K562 (cell line): ENCODE measurements at regions not wholly inside any gene's neighbourhood (a gene's known extent, or its start where the extent isn't known, plus 50 kb on each side); places are given as distances from the start of the nearest gene placed in this dataset.

Experiments
- ATAC-seq: fragments of 200-7000 bp; cut with Tn5 transposase; 3 replicates; pipeline ENCODE4 v1.9.1; 2020; ENCODE audit warnings: moderate library complexity
- BruUV-seq: library from RNA; stranded (reverse); fragments of 400-500 nt; replicated peaks from 2 replicates; lab custom pipeline; 2021; lab: Mats Ljungman, UMichigan
- CTCF ChIA-PET: fragments of 300-600 bp; formaldehyde crosslinking; extraction: SDS; loops from one replicate; lab custom pipeline; 2021; ENCODE audit warnings: low intra/inter-chr PET ratio; lab: Yijun Ruan, JAX
- POLR2A ChIA-PET: fragments of 300-600, 350-650 bp; sonication (Branson Sonifier 250); formaldehyde crosslinking; extraction: SDS; loops from one replicate; lab custom pipeline; 2021; ENCODE audit warnings: antibody characterized with exemption, inconsistent platforms; lab: Yijun Ruan, JAX
- DNase-seq, 4 experiments: peaks; one replicate each; pipeline versions ENCODE4 v3.0.0 to v3.0.0-alpha.2; 2011 to 2018; ENCODE audit warnings: low spot score in 3 of 4, mixed read lengths in 3 of 4; ENCODE audit errors: extremely low read depth in 1 of 4
- FAIRE-seq: peaks from 2 replicates; lab custom pipeline; 2011; peaks lifted over from hg19 to GRCh38; lab: Jason Lieb, UNC
- H2AFZ ChIP-seq: 2 replicates; pipeline ENCODE4 v1.6.0; 2011; ENCODE audit warnings: low read depth, low read length, control low read depth, inconsistent platforms
- H3K27ac ChIP-seq: fragments of 200-600 bp; 3 replicates; pipeline ENCODE4 v1.8.0; 2011; ENCODE audit warnings: low read depth, mild to moderate bottlenecking, control low read depth, inconsistent platforms, low read length, moderate library complexity, mixed read lengths; ENCODE audit errors: extremely low read depth
- H3K27me3 ChIP-seq, 2 experiments: fragments of 300-600 bp in 1 of 2; 2 replicates in 1 of 2; 3 replicates in 1 of 2; pipeline versions ENCODE4 v1.6.0 to v1.8.0; 2011; ENCODE audit warnings: inconsistent platforms in 2 of 2, low read length in 2 of 2, mild to moderate bottlenecking in 1 of 2, mixed read lengths in 1 of 2, moderate library complexity in 1 of 2; ENCODE audit not compliant: control insufficient read depth in 2 of 2, insufficient read depth in 2 of 2
- H3K36me3 ChIP-seq: fragments of 300-600 bp; 3 replicates; pipeline ENCODE4 v1.8.0; 2011; ENCODE audit warnings: mild to moderate bottlenecking, low read length, inconsistent platforms; ENCODE audit not compliant: control insufficient read depth, insufficient read depth
- H3K4me1 ChIP-seq, 2 experiments: fragments of 200-600 bp in 1 of 2; replicated peaks in 1 of 2; 2 replicates in 1 of 2; 3 replicates in 1 of 2; pipeline versions ENCODE4 v1.5.1 to v1.8.0; 2011; ENCODE audit warnings: inconsistent platforms in 2 of 2, low read length in 2 of 2, mild to moderate bottlenecking in 1 of 2, mixed read lengths in 1 of 2, moderate library complexity in 1 of 2; ENCODE audit not compliant: control insufficient read depth in 2 of 2, insufficient read depth in 2 of 2
- H3K4me2 ChIP-seq: 2 replicates; pipeline ENCODE4 v1.6.1; 2011; ENCODE audit warnings: low read length, control low read depth, inconsistent platforms, mixed read lengths; ENCODE audit not compliant: insufficient read depth
- H3K4me3 ChIP-seq: fragments of 200-600 bp; sonication (generic), shearing (Covaris generic); 2 replicates; pipeline ENCODE4 v1.5.1; 2016; ENCODE audit warnings: control low read depth, inconsistent platforms
- H3K79me2 ChIP-seq: fragments of 200-600 bp; 3 replicates; pipeline ENCODE4 v1.8.0; 2011; ENCODE audit warnings: low read length, inconsistent platforms; ENCODE audit not compliant: control insufficient read depth, insufficient read depth
- H3K9ac ChIP-seq, 2 experiments: 2 replicates each; pipeline versions ENCODE4 v1.6.0 to v1.6.1; 2011; ENCODE audit warnings: low read depth in 2 of 2, low read length in 2 of 2, control low read depth in 1 of 2, inconsistent platforms in 1 of 2, mild to moderate bottlenecking in 1 of 2, mixed read lengths in 1 of 2; ENCODE audit not compliant: insufficient read depth in 1 of 2
- H3K9me1 ChIP-seq: one replicate; pipeline ENCODE4 v1.6.0; 2011; ENCODE audit warnings: inconsistent platforms, mild to moderate bottlenecking, low read length, moderate library complexity; ENCODE audit not compliant: control insufficient read depth, insufficient read depth
- H3K9me3 ChIP-seq: replicated peaks from 2 replicates; pipeline ENCODE4 v1.5.1; 2011; ENCODE audit warnings: low read depth, low read length, inconsistent platforms; ENCODE audit not compliant: control insufficient read depth, insufficient read depth
- H4K20me1 ChIP-seq: replicated peaks from 2 replicates; pipeline ENCODE4 v1.6.1; 2011; ENCODE audit warnings: low read length, inconsistent platforms, mixed read lengths; ENCODE audit not compliant: control insufficient read depth, insufficient read depth
- GABPB1 ChIP-seq: sonication (generic); formaldehyde crosslinking; IDR thresholded peaks from 2 replicates; pipeline ENCODE4 v1.8.0; 2022; ENCODE audit warnings: mild to moderate bottlenecking, missing genetic modification reagents
- HINFP ChIP-seq: fragments of 450-650 bp; conservative IDR thresholded peaks from 2 replicates; pipeline ENCODE4 v1.6.1; 2016; ENCODE audit warnings: missing genetic modification characterization, low read depth, mild to moderate bottlenecking, control low read depth, missing compliant biosample characterization
- NCOA1 ChIP-seq: fragments of 450-650 bp; IDR thresholded peaks from 2 replicates; pipeline ENCODE4 v1.6.1; 2016; ENCODE audit warnings: low read depth
- STAT6 ChIP-seq: sonication (generic); formaldehyde crosslinking; IDR thresholded peaks from 2 replicates; pipeline ENCODE4 v1.8.1; 2023; ENCODE audit warnings: mild to moderate bottlenecking, missing genetic modification reagents
- ZNF586 ChIP-seq: fragments of 450-650 bp; formaldehyde crosslinking; conservative IDR thresholded peaks from 2 replicates; pipeline ENCODE4 v1.4.0; 2020; ENCODE audit warnings: mild to moderate bottlenecking, moderate library complexity
- WGBS: fragments of 100-300 bp; shearing (Covaris generic); methylation state at CpG from one replicate; pipeline ENCODE4 v1.1.6; 2016; ENCODE audit warnings: low coverage, mixed read lengths; ENCODE audit not compliant: insufficient coverage; ENCODE audit errors: missing lambda C conversion rate; 5-methylcytosine and 5-hydroxymethylcytosine counted together
- in situ Hi-C: fragments of 300-500 bp; cut with MboI; formaldehyde crosslinking; loops from 4 replicates; pipeline ENCODE4 v1.15.0; 2018; ENCODE audit warnings: inconsistent platforms, mixed read lengths
- intact Hi-C: fragments of 100-400 bp; cut with micrococcal nuclease; formaldehyde crosslinking; loops from 2 replicates; pipeline ENCODE4 v1.14.2; 2022

GRCh38 chr18:26721854-26722564 is 143.5 kb downstream of the AQP4 start:
- Histone ChIP-seq H3K4me3 (no peak overlapping the region), H2AFZ (no peak overlapping the region), H3K36me3 (no peaks in the 10 kb centered on the region), H3K79me2 (no peaks in the 10 kb centered on the region), H3K27ac (no peak overlapping the region), H3K9me3 (no peaks in the 10 kb centered on the region)
- POLR2A ChIA-PET, result no interaction called here
- FAIRE-seq (no peak), DNase-seq (no peak), ATAC-seq (no peak)
- BruUV-seq, result no TSS peak
- WGBS, result under 1% methylated on average over 9 of the region's 9 CpGs
- TF ChIP-seq GABPB1 (CRISPR knock-in tag) (no peak), ZNF586 (CRISPR knock-in tag) (no peak), NCOA1 (no peak), HINFP (tag) (no peak), STAT6 (CRISPR knock-in tag) (no peak)
- TF ChIP-seq, all 486 proteins: peak for 0
- intact Hi-C loops, result no loop called here
- H4K20me1 ChIP-seq, result no peaks in the 10 kb centered on the region
- H3K27me3 ChIP-seq, result no peaks in the 10 kb centered on the region
- no peaks in the 10 kb centered on the region for H3K4me1 ChIP-seq
- in situ Hi-C loops, result no loop called here
- no peak overlapping the region for H3K9ac ChIP-seq
- CTCF ChIA-PET, result no interaction called here
- H3K9me1 ChIP-seq, result no peaks in the 10 kb centered on the region
- no peak overlapping the region for H3K4me2 ChIP-seq
